Keratinocyte (primary cell): ENCODE measurements at regions not wholly inside any gene's neighbourhood (a gene's known extent, or its start where the extent isn't known, plus 50 kb on each side); places are given as distances from the start of the nearest gene placed in this dataset.

Experiments used
- EZH2 ChIP-seq: IDR thresholded peaks from one replicate; pipeline ENCODE4 v1.6.1; 2012; ENCODE audit warnings: inconsistent platforms, mild to moderate bottlenecking, low read length, moderate library complexity
- TF ChIP-seq, protein P1 (sequence below), 3 experiments: IDR thresholded peaks in 1 of 3; conservative IDR thresholded peaks in 1 of 3; optimal IDR thresholded peaks in 1 of 3; 2 replicates in 2 of 3; 3 replicates in 1 of 3; pipeline versions ENCODE3 to v1.5.1; 2011; ENCODE audit warnings: low read length in 3 of 3, mild to moderate bottlenecking in 3 of 3, moderate library complexity in 2 of 3, control low read depth in 1 of 3, inconsistent platforms in 1 of 3; ENCODE audit not compliant: insufficient read depth in 2 of 3; ENCODE audit errors: extremely low read depth in 1 of 3

DNA sequence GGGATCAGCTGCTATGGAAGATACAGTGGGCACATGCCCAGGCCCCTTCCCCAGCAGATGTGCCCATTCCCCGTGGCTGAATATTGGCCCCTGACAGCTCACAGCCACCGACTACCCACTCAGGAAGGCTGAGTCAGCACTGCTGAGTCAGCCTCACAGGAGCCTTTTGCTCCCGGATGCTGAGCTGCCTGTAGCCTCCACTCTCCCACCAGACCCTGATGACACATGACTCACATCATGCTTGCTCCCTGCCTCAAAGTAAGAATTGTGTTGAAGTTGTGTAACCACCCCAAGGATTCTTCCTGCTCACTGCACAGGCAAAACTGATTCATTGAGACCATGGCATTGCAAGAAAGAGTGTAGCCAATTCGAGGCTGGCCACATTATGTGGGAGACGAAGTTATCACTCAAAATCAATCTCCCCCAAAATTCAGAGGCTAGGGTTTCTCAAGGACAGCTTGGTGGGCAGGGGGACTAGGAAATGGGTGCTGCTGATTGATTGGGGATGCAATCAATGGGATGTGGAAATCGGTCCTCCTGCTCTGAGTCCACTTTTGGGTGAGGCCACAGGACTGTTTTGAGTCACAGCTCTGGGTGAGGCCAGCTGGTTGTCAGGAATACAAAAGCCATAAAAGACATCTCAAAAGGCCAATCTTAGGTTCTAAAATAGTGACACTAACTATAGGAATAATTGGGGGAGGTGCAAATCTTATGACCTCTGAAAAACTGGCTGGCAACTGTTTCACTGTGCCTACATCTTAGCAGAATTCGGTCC lies 556.6 kb upstream of the CDH4 start:
- TF ChIP-seq, protein P1, sequence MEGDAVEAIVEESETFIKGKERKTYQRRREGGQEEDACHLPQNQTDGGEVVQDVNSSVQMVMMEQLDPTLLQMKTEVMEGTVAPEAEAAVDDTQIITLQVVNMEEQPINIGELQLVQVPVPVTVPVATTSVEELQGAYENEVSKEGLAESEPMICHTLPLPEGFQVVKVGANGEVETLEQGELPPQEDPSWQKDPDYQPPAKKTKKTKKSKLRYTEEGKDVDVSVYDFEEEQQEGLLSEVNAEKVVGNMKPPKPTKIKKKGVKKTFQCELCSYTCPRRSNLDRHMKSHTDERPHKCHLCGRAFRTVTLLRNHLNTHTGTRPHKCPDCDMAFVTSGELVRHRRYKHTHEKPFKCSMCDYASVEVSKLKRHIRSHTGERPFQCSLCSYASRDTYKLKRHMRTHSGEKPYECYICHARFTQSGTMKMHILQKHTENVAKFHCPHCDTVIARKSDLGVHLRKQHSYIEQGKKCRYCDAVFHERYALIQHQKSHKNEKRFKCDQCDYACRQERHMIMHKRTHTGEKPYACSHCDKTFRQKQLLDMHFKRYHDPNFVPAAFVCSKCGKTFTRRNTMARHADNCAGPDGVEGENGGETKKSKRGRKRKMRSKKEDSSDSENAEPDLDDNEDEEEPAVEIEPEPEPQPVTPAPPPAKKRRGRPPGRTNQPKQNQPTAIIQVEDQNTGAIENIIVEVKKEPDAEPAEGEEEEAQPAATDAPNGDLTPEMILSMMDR (optimal IDR thresholded peaks at IDR 0.05 in 1 of 3, IDR thresholded peaks at IDR 0.05 in 1 of 3, conservative IDR thresholded peaks at IDR 0.05 in 1 of 3; ENCODE audit: extremely low read depth in 1 of 3, insufficient read depth in 2 of 3, low read length in 3 of 3), result no peak
- no peak for TF ChIP-seq EZH2
